NB4 (cell line): ENCODE measurements at regions not wholly inside any gene's neighbourhood (a gene's known extent, or its start where the extent isn't known, plus 50 kb on each side); places are given as distances from the start of the nearest gene placed in this dataset.

ENCODE experiments used
- CTCF ChIP-seq: IDR thresholded peaks from one replicate; pipeline ENCODE4 v1.5.1; 2012; ENCODE audit warnings: low read depth, low read length
- MYC ChIP-seq: IDR thresholded peaks from 2 replicates; pipeline ENCODE4 v1.6.1; 2011; ENCODE audit warnings: low read depth, low read length
- POLR2A ChIP-seq: IDR thresholded peaks from 2 replicates; pipeline ENCODE4 v1.6.1; 2011; ENCODE audit warnings: mild to moderate bottlenecking; ENCODE audit not compliant: insufficient read length; ENCODE audit errors: extremely low read depth
- TF ChIP-seq, protein P1 (sequence below): IDR thresholded peaks from 2 replicates; pipeline ENCODE4 v1.6.1; 2011; ENCODE audit warnings: low read depth, low read length

DNA sequence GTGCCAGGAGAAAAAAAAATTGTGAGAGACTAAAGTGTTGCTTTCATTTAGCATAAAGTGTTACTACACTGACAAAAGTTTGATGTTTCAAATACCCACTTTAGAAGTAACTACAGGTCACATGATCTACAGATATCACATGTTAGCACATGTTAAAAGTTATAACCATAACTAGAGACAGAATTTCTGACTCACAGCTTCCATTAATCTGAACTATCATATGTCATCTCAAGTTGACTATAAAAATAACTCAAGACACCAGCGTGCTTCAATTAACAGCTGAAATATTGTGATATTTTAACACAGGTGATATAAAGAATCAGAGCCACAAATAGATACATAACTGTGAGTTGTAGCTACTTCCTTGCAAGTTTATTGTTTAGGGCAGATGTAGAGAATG, 591.5 kb upstream of the PITX2 start:
- no peak for TF ChIP-seq CTCF
- TF ChIP-seq, protein P1, sequence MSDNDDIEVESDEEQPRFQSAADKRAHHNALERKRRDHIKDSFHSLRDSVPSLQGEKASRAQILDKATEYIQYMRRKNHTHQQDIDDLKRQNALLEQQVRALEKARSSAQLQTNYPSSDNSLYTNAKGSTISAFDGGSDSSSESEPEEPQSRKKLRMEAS, result no peak
- no peak for TF ChIP-seq POLR2A
- TF ChIP-seq MYC, result no peak
